ENCODE measurements at regions not wholly inside any gene's neighbourhood (a gene's known extent, or its start where the extent isn't known, plus 50 kb on each side); places are given as distances from the start of the nearest gene placed in this dataset.
A peak's percentile ranks its signal among the peaks of the same experiment; 100 is the strongest.

- H3K36me3 ChIP-seq (ENCODE audit: control insufficient read depth, insufficient read depth, low read length, severe bottlenecking): no peaks in the 10 kb centered on the region
- no peaks in the 10 kb centered on the region for H3K9me3 ChIP-seq (ENCODE audit: control insufficient read depth, low read length)
- H3K27me3 ChIP-seq (replicated peaks; ENCODE audit: control insufficient read depth, insufficient read depth, low read length): peaks cover 5% of the 10 kb centered on the region
- H3K4me3 ChIP-seq (ENCODE audit: low read length): no peak overlapping the region
- H3K4me1 ChIP-seq (ENCODE audit: control insufficient read depth, insufficient read depth, low read length): peaks cover 8% of the 10 kb centered on the region
- DNase-seq (ENCODE audit: low read depth): no peak
- no peak overlapping the region for H3K9ac ChIP-seq (ENCODE audit: low read length)
Observed at GRCh38 chr12:59388176-59388575, 207.7 kb upstream of the SLC16A7 start.

- Histone ChIP-seq H3K4me1 (ENCODE audit: control insufficient read depth, insufficient read depth, low read length) (peaks cover 16% of the 10 kb centered on the region), H3K27me3 (replicated peaks; ENCODE audit: control insufficient read depth, insufficient read depth, low read length) (peaks cover 5% of the 10 kb centered on the region), H3K9me3 (ENCODE audit: control insufficient read depth, low read length) (no peaks in the 10 kb centered on the region), H3K9ac (ENCODE audit: low read length) (no peak overlapping the region), H3K4me3 (ENCODE audit: low read length) (no peak overlapping the region), H3K36me3 (ENCODE audit: control insufficient read depth, insufficient read depth, low read length, severe bottlenecking) (no peaks in the 10 kb centered on the region)
- peak; percentile 74 for DNase-seq (ENCODE audit: low read depth)
Observed at GRCh38 chr12:59386236-59386635, 209.6 kb upstream of the SLC16A7 start.

- peak; percentile 96 for DNase-seq (ENCODE audit: low read depth)
Observed at GRCh38 chr12:59383079-59383822, 212.6 kb upstream of the SLC16A7 start.

GRCh38 chr12:59382282-59383078 lies 213.3 kb upstream of the SLC16A7 start:
- Histone ChIP-seq H3K36me3 (ENCODE audit: control insufficient read depth, insufficient read depth, low read length, severe bottlenecking) (no peaks in the 10 kb centered on the region), H3K4me1 (ENCODE audit: control insufficient read depth, insufficient read depth, low read length) (peaks cover 16% of the 10 kb centered on the region), H3K9me3 (ENCODE audit: control insufficient read depth, low read length) (no peaks in the 10 kb centered on the region), H3K27me3 (replicated peaks; ENCODE audit: control insufficient read depth, insufficient read depth, low read length) (no peaks in the 10 kb centered on the region), H3K9ac (ENCODE audit: low read length) (peak overlapping the region; percentile 80), H3K4me3 (ENCODE audit: low read length) (peak overlapping the region; percentile 78)
- DNase-seq (ENCODE audit: low read depth): no peak

More at GRCh38 chr12:59383079-59383822, 212.6 kb upstream of the SLC16A7 start:
- Histone ChIP-seq H3K4me3 (ENCODE audit: low read length) (peak overlapping the region; percentile 78), H3K9ac (ENCODE audit: low read length) (peak overlapping the region; percentile 80), H3K36me3 (ENCODE audit: control insufficient read depth, insufficient read depth, low read length, severe bottlenecking) (no peaks in the 10 kb centered on the region), H3K9me3 (ENCODE audit: control insufficient read depth, low read length) (no peaks in the 10 kb centered on the region), H3K4me1 (ENCODE audit: control insufficient read depth, insufficient read depth, low read length) (peaks cover 16% of the 10 kb centered on the region), H3K27me3 (replicated peaks; ENCODE audit: control insufficient read depth, insufficient read depth, low read length) (no peaks in the 10 kb centered on the region)

DNA sequence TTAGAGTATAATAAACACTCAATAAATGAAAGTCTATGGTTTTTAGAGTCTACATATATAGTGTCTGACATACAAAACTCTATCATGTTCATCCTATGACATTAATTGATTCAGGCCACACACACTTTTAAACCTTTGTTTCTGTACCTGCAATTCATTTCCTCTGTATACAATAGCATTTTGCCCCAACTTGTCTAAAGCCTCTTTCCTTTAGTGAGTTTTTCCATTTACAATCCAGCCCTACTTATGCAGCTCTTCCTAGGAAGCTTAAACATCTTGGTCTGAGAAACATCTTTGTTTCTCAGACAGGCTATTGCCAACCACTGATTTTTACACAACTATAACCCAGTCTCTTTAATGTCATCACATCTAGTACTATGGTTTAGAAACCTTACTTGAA lies 214.7 kb upstream of the SLC16A7 start:
- H3K36me3 ChIP-seq (ENCODE audit: control insufficient read depth, insufficient read depth, low read length, severe bottlenecking): no peaks in the 10 kb centered on the region
- no peak overlapping the region for H3K9ac ChIP-seq (ENCODE audit: low read length)
- H3K9me3 ChIP-seq (ENCODE audit: control insufficient read depth, low read length): no peaks in the 10 kb centered on the region
- DNase-seq (ENCODE audit: low read depth): no peak
- peaks cover 16% of the 10 kb centered on the region for H3K4me1 ChIP-seq (ENCODE audit: control insufficient read depth, insufficient read depth, low read length)
- no peak overlapping the region for H3K4me3 ChIP-seq (ENCODE audit: low read length)
- no peaks in the 10 kb centered on the region for H3K27me3 ChIP-seq (replicated peaks; ENCODE audit: control insufficient read depth, insufficient read depth, low read length)

- H3K27me3 ChIP-seq (replicated peaks; ENCODE audit: control insufficient read depth, insufficient read depth, low read length): no peaks in the 10 kb centered on the region
- DNase-seq (ENCODE audit: low read depth): no peak
- peaks cover 3% of the 10 kb centered on the region for H3K4me1 ChIP-seq (ENCODE audit: control insufficient read depth, insufficient read depth, low read length)
- no peak overlapping the region for H3K4me3 ChIP-seq (ENCODE audit: low read length)
- H3K9ac ChIP-seq (ENCODE audit: low read length): no peak overlapping the region
- H3K36me3 ChIP-seq (ENCODE audit: control insufficient read depth, insufficient read depth, low read length, severe bottlenecking): no peaks in the 10 kb centered on the region
- no peaks in the 10 kb centered on the region for H3K9me3 ChIP-seq (ENCODE audit: control insufficient read depth, low read length)
Observed at GRCh38 chr12:59375633-59376032, 220.2 kb upstream of the SLC16A7 start.

- Histone ChIP-seq H3K36me3 (ENCODE audit: control insufficient read depth, insufficient read depth, low read length, severe bottlenecking) (no peaks in the 10 kb centered on the region), H3K27me3 (replicated peaks; ENCODE audit: control insufficient read depth, insufficient read depth, low read length) (no peaks in the 10 kb centered on the region), H3K4me3 (ENCODE audit: low read length) (no peak overlapping the region), H3K9ac (ENCODE audit: low read length) (no peak overlapping the region), H3K9me3 (ENCODE audit: control insufficient read depth, low read length) (no peaks in the 10 kb centered on the region), H3K4me1 (ENCODE audit: control insufficient read depth, insufficient read depth, low read length) (peaks cover 9% of the 10 kb centered on the region)
- DNase-seq (ENCODE audit: low read depth): no peak
Observed at GRCh38 chr12:59374783-59375182, 221.0 kb upstream of the SLC16A7 start.

GRCh38 chr12:59372956-59373355 lies 222.9 kb upstream of the SLC16A7 start:
- Histone ChIP-seq H3K27me3 (replicated peaks; ENCODE audit: control insufficient read depth, insufficient read depth, low read length) (no peaks in the 10 kb centered on the region), H3K9ac (ENCODE audit: low read length) (no peak overlapping the region), H3K4me1 (ENCODE audit: control insufficient read depth, insufficient read depth, low read length) (peaks cover 9% of the 10 kb centered on the region), H3K4me3 (ENCODE audit: low read length) (no peak overlapping the region), H3K9me3 (ENCODE audit: control insufficient read depth, low read length) (no peaks in the 10 kb centered on the region), H3K36me3 (ENCODE audit: control insufficient read depth, insufficient read depth, low read length, severe bottlenecking) (no peaks in the 10 kb centered on the region)
- peak; percentile 39 for DNase-seq (ENCODE audit: low read depth)

DNA sequence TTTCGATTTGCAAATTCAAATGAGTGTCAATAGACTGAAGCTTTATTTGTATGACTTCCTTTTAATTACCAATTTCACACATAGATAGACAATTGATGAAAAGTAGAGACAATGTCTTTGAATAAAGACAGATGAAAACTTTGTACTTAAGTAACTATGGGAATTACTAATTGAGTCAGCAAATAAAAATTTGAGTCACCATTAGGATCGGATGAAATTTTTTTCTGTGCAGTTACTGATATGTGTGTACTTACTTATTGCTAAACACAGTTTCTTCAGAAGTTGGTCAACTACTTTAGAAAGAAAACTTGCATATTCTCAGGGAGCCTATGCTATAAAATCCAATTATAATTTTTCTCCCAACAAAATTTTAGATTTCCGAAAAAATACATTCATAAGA lies 224.9 kb upstream of the SLC16A7 start:
- H3K9me3 ChIP-seq (ENCODE audit: control insufficient read depth, low read length): no peaks in the 10 kb centered on the region
- H3K4me3 ChIP-seq (ENCODE audit: low read length): no peak overlapping the region
- no peak for DNase-seq (ENCODE audit: low read depth)
- H3K27me3 ChIP-seq (replicated peaks; ENCODE audit: control insufficient read depth, insufficient read depth, low read length): no peaks in the 10 kb centered on the region
- peaks cover 9% of the 10 kb centered on the region for H3K4me1 ChIP-seq (ENCODE audit: control insufficient read depth, insufficient read depth, low read length)
- no peaks in the 10 kb centered on the region for H3K36me3 ChIP-seq (ENCODE audit: control insufficient read depth, insufficient read depth, low read length, severe bottlenecking)
- no peak overlapping the region for H3K9ac ChIP-seq (ENCODE audit: low read length)

DNA sequence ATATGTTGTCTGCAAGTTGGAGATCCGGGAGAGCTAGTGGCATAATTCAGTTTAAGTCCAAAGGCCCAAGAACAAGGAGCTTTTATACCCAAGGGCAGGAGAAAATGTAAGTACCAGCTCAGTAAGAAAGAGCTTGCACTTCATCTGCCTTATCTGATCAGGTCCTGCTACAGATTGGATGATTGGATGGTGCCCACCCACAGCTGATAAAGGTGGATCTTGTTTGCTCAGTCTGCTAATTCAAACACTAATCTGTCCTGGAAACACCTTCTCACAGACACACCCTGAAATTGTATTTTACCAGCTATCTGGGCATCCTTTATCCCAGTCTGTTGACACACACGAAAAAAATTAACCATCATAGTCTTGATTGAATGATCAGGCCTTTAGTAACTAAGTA lies 230.7 kb upstream of the SLC16A7 start:
- no peak for DNase-seq (ENCODE audit: low read depth)
- peaks cover 1% of the 10 kb centered on the region for H3K4me1 ChIP-seq (ENCODE audit: control insufficient read depth, insufficient read depth, low read length)
- no peaks in the 10 kb centered on the region for H3K9me3 ChIP-seq (ENCODE audit: control insufficient read depth, low read length)
- no peak overlapping the region for H3K4me3 ChIP-seq (ENCODE audit: low read length)
- no peaks in the 10 kb centered on the region for H3K27me3 ChIP-seq (replicated peaks; ENCODE audit: control insufficient read depth, insufficient read depth, low read length)
- no peaks in the 10 kb centered on the region for H3K36me3 ChIP-seq (ENCODE audit: control insufficient read depth, insufficient read depth, low read length, severe bottlenecking)
- H3K9ac ChIP-seq (ENCODE audit: low read length): no peak overlapping the region

DNA sequence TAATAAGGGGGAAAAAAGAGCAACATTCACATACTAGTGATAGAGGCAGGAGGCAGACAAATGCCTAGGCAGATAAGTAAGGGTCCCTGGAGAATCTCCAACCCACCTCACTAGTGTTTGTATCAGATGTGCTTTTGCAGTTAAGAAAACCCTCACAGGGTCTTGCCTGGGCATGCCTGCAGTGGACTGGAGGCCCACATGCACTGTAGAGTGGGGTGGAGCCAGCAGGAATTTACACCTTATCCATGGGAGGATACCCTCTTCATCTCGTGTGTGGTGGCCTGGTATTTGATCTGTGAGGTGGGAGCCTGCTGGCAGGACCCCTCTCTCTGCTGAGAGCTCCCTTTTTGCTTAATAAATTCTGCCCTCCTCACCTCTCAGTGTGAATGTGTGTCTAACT lies 238.0 kb upstream of the SLC16A7 start:
- no peak for DNase-seq (ENCODE audit: low read depth)

More for the DNA sequence above, 238.0 kb upstream of the SLC16A7 start:
- Histone ChIP-seq H3K9ac (ENCODE audit: low read length) (no peak overlapping the region), H3K9me3 (ENCODE audit: control insufficient read depth, low read length) (no peaks in the 10 kb centered on the region), H3K4me3 (ENCODE audit: low read length) (no peak overlapping the region), H3K4me1 (ENCODE audit: control insufficient read depth, insufficient read depth, low read length) (no peaks in the 10 kb centered on the region), H3K27me3 (replicated peaks; ENCODE audit: control insufficient read depth, insufficient read depth, low read length) (no peaks in the 10 kb centered on the region), H3K36me3 (ENCODE audit: control insufficient read depth, insufficient read depth, low read length, severe bottlenecking) (no peaks in the 10 kb centered on the region)

Data from adipocyte (in vitro differentiated cells).